ENCODE measurements at regions not wholly inside any gene's neighbourhood (a gene's known extent, or its start where the extent isn't known, plus 50 kb on each side); places are given as distances from the start of the nearest gene placed in this dataset.
A peak's percentile ranks its signal among the peaks of the same experiment; 100 is the strongest.

DNA sequence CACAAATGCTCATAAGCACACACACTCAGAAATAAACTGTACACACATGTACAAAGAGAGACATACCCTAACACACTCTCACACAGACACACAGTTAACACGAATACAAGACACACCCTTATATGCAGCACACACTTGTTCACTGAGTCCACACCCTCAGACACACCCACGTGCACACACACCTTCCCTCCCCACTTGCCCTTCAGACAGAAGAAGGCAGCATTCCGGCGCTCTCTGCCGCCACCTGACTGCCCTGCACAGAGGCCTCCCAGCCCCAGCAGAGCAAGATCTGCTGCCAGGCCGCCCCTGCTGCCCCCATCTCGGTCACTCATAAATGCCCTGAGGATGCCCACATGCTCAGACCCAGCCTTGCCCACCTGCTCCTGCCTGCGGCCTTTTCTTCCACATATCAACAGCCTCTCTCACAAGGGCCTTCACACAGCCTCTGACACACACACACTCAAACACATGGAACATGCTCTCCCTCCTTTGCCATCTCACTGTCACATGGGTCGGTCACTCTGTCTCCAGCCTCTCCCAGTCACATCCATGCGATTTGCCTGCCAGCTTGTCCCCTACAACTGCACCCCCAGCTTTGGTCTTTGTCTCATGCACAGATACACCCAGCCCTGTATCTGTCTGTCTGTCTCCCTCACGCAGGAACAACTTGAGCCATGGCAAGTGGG, 71.1 kb downstream of the EPHB3 start:
- no peak overlapping the region for H4K8ac ChIP-seq (ENCODE audit: low read depth, low read length)
- no peak overlapping the region for H4K12ac ChIP-seq (ENCODE audit: low read depth, low read length)
- H3K79me1 ChIP-seq (ENCODE audit: low read length): peaks cover 17% of the 10 kb centered on the region
- no peak overlapping the region for H2AFZ ChIP-seq (ENCODE audit: insufficient read depth, low read length, poor library complexity)
- no peak overlapping the region for H3K4ac ChIP-seq (ENCODE audit: low read depth, low read length)
- H3K14ac ChIP-seq (ENCODE audit: low read length): no peak overlapping the region
- DNase-seq: no peak
- H3K79me2 ChIP-seq (ENCODE audit: control insufficient read depth, insufficient read depth, low read length, poor library complexity): no peaks in the 10 kb centered on the region
- H2BK5ac ChIP-seq (ENCODE audit: low read depth, low read length, poor library complexity): no peak overlapping the region
- WGBS (ENCODE audit: extremely low coverage, insufficient coverage, insufficient read length): no CpG with 5 or more reads among the region's 11 CpGs
- no peak overlapping the region for H4K91ac ChIP-seq (ENCODE audit: low read depth, low read length)
- no peak overlapping the region for H3K4me2 ChIP-seq (ENCODE audit: low read length)
- H3K9me3 ChIP-seq (ENCODE audit: insufficient read depth, low read depth, low read length): no peaks in the 10 kb centered on the region
- H2AK5ac ChIP-seq (ENCODE audit: low read length): peak overlapping the region; percentile 7
- H3K4me1 ChIP-seq (ENCODE audit: control insufficient read depth in 1 of 2, insufficient read depth in 2 of 2, low read length in 2 of 2): peaks cover 40% of the 10 kb centered on the region in 2 experiments
- H3K27me3 ChIP-seq (ENCODE audit: insufficient read depth, low read length): no peaks in the 10 kb centered on the region
- no peak overlapping the region for H3K23ac ChIP-seq (ENCODE audit: low read length)
- H3K18ac ChIP-seq (ENCODE audit: low read length): no peak overlapping the region
- H3K9ac ChIP-seq (ENCODE audit: low read length): no peak overlapping the region
- no peak overlapping the region for H3K4me3 ChIP-seq (ENCODE audit: low read depth, low read length)
- H2BK12ac ChIP-seq (ENCODE audit: low read length): peak overlapping the region; percentile 25
- H2BK120ac ChIP-seq (ENCODE audit: insufficient read depth, low read length, poor library complexity): no peak overlapping the region
- H3K27ac ChIP-seq (ENCODE audit: low read depth, low read length): no peak overlapping the region
- H3K36me3 ChIP-seq (ENCODE audit: control insufficient read depth in 1 of 2, insufficient read depth in 2 of 2, low read length in 2 of 2): no peaks in the 10 kb centered on the region
